Activated CD4-positive, alpha-beta T cell treated with anti-CD3 and anti-CD28 coated beads, Interleukin-2, amount 10 ng/mL, durations not matched to agents 24 days and 14 days (primary cell): ENCODE measurements at regions not wholly inside any gene's neighbourhood (a gene's known extent, or its start where the extent isn't known, plus 50 kb on each side); places are given as distances from the start of the nearest gene placed in this dataset.

Source experiments
- DNase-seq: peaks from one replicate; pipeline ENCODE4 v3.0.0; 2022
- H3K27ac Mint-ChIP-seq: one replicate; pipeline ENCODE4 v1.8.0; 2022; ENCODE audit warnings: mild to moderate bottlenecking, mixed read lengths
- H3K27me3 Mint-ChIP-seq: one replicate; pipeline ENCODE4 v1.8.0; 2022; ENCODE audit warnings: mixed read lengths
- H3K36me3 Mint-ChIP-seq: one replicate; pipeline ENCODE4 v1.8.0; 2022; ENCODE audit warnings: low read depth, mild to moderate bottlenecking, mixed read lengths
- H3K4me1 Mint-ChIP-seq: one replicate; pipeline ENCODE4 v1.8.0; 2021; ENCODE audit warnings: mixed read lengths
- H3K4me3 Mint-ChIP-seq: one replicate; pipeline ENCODE4 v1.8.0; 2022; ENCODE audit warnings: mild to moderate bottlenecking, moderate library complexity, mixed read lengths
- H3K9me3 Mint-ChIP-seq: one replicate; pipeline ENCODE4 v1.8.0; 2021; ENCODE audit warnings: mixed read lengths
- intact Hi-C: fragments of 100-400 bp; cut with micrococcal nuclease; formaldehyde crosslinking; loops from one replicate; pipeline ENCODE4 v1.15.1; 2023

GRCh38 chr5:54655266-54655665 lies 137.7 kb downstream of the SNX18 start:
- Mint-ChIP-seq H3K27me3 (no peaks in the 10 kb centered on the region), H3K9me3 (no peaks in the 10 kb centered on the region), H3K36me3 (no peaks in the 10 kb centered on the region), H3K4me3 (no peak overlapping the region), H3K27ac (no peak overlapping the region), H3K4me1 (peaks cover 14% of the 10 kb centered on the region)
- intact Hi-C loops = no loop called here
- no peak for DNase-seq

- H3K27me3 Mint-ChIP-seq = no peaks in the 10 kb centered on the region
These were observed 136.5 kb downstream of the SNX18 start for GRCh38 chr5:54653956-54654614.

GRCh38 chr5:54651482-54652076 lies 134.0 kb downstream of the SNX18 start:
- Mint-ChIP-seq H3K27ac (no peak overlapping the region), H3K4me3 (no peak overlapping the region)
- intact Hi-C loops = no loop called here

More at GRCh38 chr5:54653956-54654614, 136.5 kb downstream of the SNX18 start:
- H3K36me3 Mint-ChIP-seq = no peaks in the 10 kb centered on the region
- H3K27ac Mint-ChIP-seq = no peak overlapping the region
- H3K9me3 Mint-ChIP-seq = no peaks in the 10 kb centered on the region
- H3K4me3 Mint-ChIP-seq = no peak overlapping the region
- intact Hi-C loops = no loop called here
- no peak for DNase-seq
- H3K4me1 Mint-ChIP-seq = peaks cover 14% of the 10 kb centered on the region

GRCh38 chr5:54649041-54649504 lies 131.5 kb downstream of the SNX18 start:
- no peak for DNase-seq
- Mint-ChIP-seq H3K36me3 (peaks cover 1% of the 10 kb centered on the region), H3K9me3 (no peaks in the 10 kb centered on the region), H3K4me1 (peaks cover 42% of the 10 kb centered on the region), H3K4me3 (no peak overlapping the region), H3K27me3 (no peaks in the 10 kb centered on the region), H3K27ac (no peak overlapping the region)
- intact Hi-C loops = loop anchor here (5.0 kb wide), 1 partner anchor 337 kb away; the partner anchor contains the start of gene ARL15

More at GRCh38 chr5:54651482-54652076, 134.0 kb downstream of the SNX18 start:
- H3K27me3 Mint-ChIP-seq = no peaks in the 10 kb centered on the region
- peaks cover 28% of the 10 kb centered on the region for H3K4me1 Mint-ChIP-seq
- no peaks in the 10 kb centered on the region for H3K36me3 Mint-ChIP-seq
- H3K9me3 Mint-ChIP-seq = no peaks in the 10 kb centered on the region
- no peak for DNase-seq

GRCh38 chr5:54646356-54647101 lies 129.0 kb downstream of the SNX18 start:
- H3K27ac Mint-ChIP-seq = peak overlapping the region; percentile 87
- peak; percentile 94 for DNase-seq
- H3K27me3 Mint-ChIP-seq = no peaks in the 10 kb centered on the region
- peaks cover 50% of the 10 kb centered on the region for H3K4me1 Mint-ChIP-seq
- intact Hi-C loops = loop anchor here (1.0 to 5.0 kb wide), 7 partner anchors 36 to 334 kb away; partner anchors contain the start of gene ARL15
- no peaks in the 10 kb centered on the region for H3K9me3 Mint-ChIP-seq
- H3K36me3 Mint-ChIP-seq = peaks cover 3% of the 10 kb centered on the region
- H3K4me3 Mint-ChIP-seq = peak overlapping the region; percentile 74

- Mint-ChIP-seq H3K9me3 (no peaks in the 10 kb centered on the region), H3K4me3 (peak overlapping the region; percentile 74), H3K4me1 (peaks cover 50% of the 10 kb centered on the region), H3K27ac (peak overlapping the region; percentile 87), H3K36me3 (peaks cover 3% of the 10 kb centered on the region), H3K27me3 (no peaks in the 10 kb centered on the region)
- intact Hi-C loops = loop anchor here (1.0 to 5.0 kb wide), 7 partner anchors 36 to 334 kb away; partner anchors contain the start of gene ARL15
- no peak for DNase-seq
These were observed 128.4 kb downstream of the SNX18 start for GRCh38 chr5:54645882-54646355.

- Mint-ChIP-seq H3K9me3 (no peaks in the 10 kb centered on the region), H3K4me1 (peaks cover 50% of the 10 kb centered on the region), H3K36me3 (peaks cover 3% of the 10 kb centered on the region), H3K27me3 (no peaks in the 10 kb centered on the region), H3K4me3 (no peak overlapping the region), H3K27ac (no peak overlapping the region)
- intact Hi-C loops = no loop called here
- DNase-seq = no peak
These were observed 126.7 kb downstream of the SNX18 start for GRCh38 chr5:54644226-54644625.

GRCh38 chr5:54643685-54644106 lies 126.1 kb downstream of the SNX18 start:
- no peak for DNase-seq
- no peak overlapping the region for H3K27ac Mint-ChIP-seq
- no peaks in the 10 kb centered on the region for H3K9me3 Mint-ChIP-seq
- H3K4me1 Mint-ChIP-seq = peaks cover 50% of the 10 kb centered on the region
- peaks cover 3% of the 10 kb centered on the region for H3K36me3 Mint-ChIP-seq
- H3K27me3 Mint-ChIP-seq = no peaks in the 10 kb centered on the region
- no peak overlapping the region for H3K4me3 Mint-ChIP-seq
- intact Hi-C loops = no loop called here

GRCh38 chr5:54639621-54640020 lies 122.1 kb downstream of the SNX18 start:
- peaks cover 14% of the 10 kb centered on the region for H3K9me3 Mint-ChIP-seq
- intact Hi-C loops = no loop called here
- no peak for DNase-seq
- no peak overlapping the region for H3K27ac Mint-ChIP-seq
- no peak overlapping the region for H3K4me3 Mint-ChIP-seq
- peaks cover 31% of the 10 kb centered on the region for H3K4me1 Mint-ChIP-seq
- H3K36me3 Mint-ChIP-seq = peaks cover 2% of the 10 kb centered on the region
- no peaks in the 10 kb centered on the region for H3K27me3 Mint-ChIP-seq

- Mint-ChIP-seq H3K9me3 (peaks cover 14% of the 10 kb centered on the region), H3K27me3 (no peaks in the 10 kb centered on the region), H3K27ac (no peak overlapping the region), H3K36me3 (peaks cover 2% of the 10 kb centered on the region), H3K4me1 (peaks cover 19% of the 10 kb centered on the region), H3K4me3 (no peak overlapping the region)
- no peak for DNase-seq
- intact Hi-C loops = no loop called here
These were observed 120.5 kb downstream of the SNX18 start for GRCh38 chr5:54638106-54638505.

- peaks cover 2% of the 10 kb centered on the region for H3K36me3 Mint-ChIP-seq
- H3K27me3 Mint-ChIP-seq = no peaks in the 10 kb centered on the region
- H3K9me3 Mint-ChIP-seq = peaks cover 14% of the 10 kb centered on the region
- no peak for DNase-seq
- H3K4me1 Mint-ChIP-seq = peaks cover 19% of the 10 kb centered on the region
- no peak overlapping the region for H3K27ac Mint-ChIP-seq
- intact Hi-C loops = no loop called here
- H3K4me3 Mint-ChIP-seq = no peak overlapping the region
These were observed 120.1 kb downstream of the SNX18 start for GRCh38 chr5:54637654-54638053.

- no peak for DNase-seq
- Mint-ChIP-seq H3K4me1 (peaks cover 15% of the 10 kb centered on the region), H3K9me3 (peaks cover 17% of the 10 kb centered on the region), H3K27ac (no peak overlapping the region), H3K4me3 (no peak overlapping the region), H3K36me3 (no peaks in the 10 kb centered on the region), H3K27me3 (no peaks in the 10 kb centered on the region)
- intact Hi-C loops = no loop called here
These were observed 116.5 kb downstream of the SNX18 start for GRCh38 chr5:54634089-54634488.

- Mint-ChIP-seq H3K27ac (no peak overlapping the region), H3K27me3 (no peaks in the 10 kb centered on the region), H3K4me3 (no peak overlapping the region), H3K36me3 (no peaks in the 10 kb centered on the region), H3K9me3 (peaks cover 23% of the 10 kb centered on the region), H3K4me1 (peaks cover 11% of the 10 kb centered on the region)
- no peak for DNase-seq
- intact Hi-C loops = no loop called here
These were observed 114.7 kb downstream of the SNX18 start for GRCh38 chr5:54632131-54632701.
